K562 (cell line): ENCODE measurements at regions not wholly inside any gene's neighbourhood (a gene's known extent, or its start where the extent isn't known, plus 50 kb on each side); places are given as distances from the start of the nearest gene placed in this dataset.

Source experiments
- ATAC-seq: fragments of 200-7000 bp; cut with Tn5 transposase; 3 replicates; pipeline ENCODE4 v1.9.1; 2020; ENCODE audit warnings: moderate library complexity
- BruUV-seq: library from RNA; stranded (reverse); fragments of 400-500 nt; replicated peaks from 2 replicates; lab custom pipeline; 2021; lab: Mats Ljungman, UMichigan
- CTCF ChIA-PET: fragments of 300-600 bp; formaldehyde crosslinking; extraction: SDS; loops from one replicate; lab custom pipeline; 2021; ENCODE audit warnings: low intra/inter-chr PET ratio; lab: Yijun Ruan, JAX
- POLR2A ChIA-PET: fragments of 300-600, 350-650 bp; sonication (Branson Sonifier 250); formaldehyde crosslinking; extraction: SDS; loops from one replicate; lab custom pipeline; 2021; ENCODE audit warnings: antibody characterized with exemption, inconsistent platforms; lab: Yijun Ruan, JAX
- DNase-seq, 4 experiments: peaks; one replicate each; pipeline versions ENCODE4 v3.0.0 to v3.0.0-alpha.2; 2011 to 2018; ENCODE audit warnings: low spot score in 3 of 4, mixed read lengths in 3 of 4; ENCODE audit errors: extremely low read depth in 1 of 4
- FAIRE-seq: peaks from 2 replicates; lab custom pipeline; 2011; peaks lifted over from hg19 to GRCh38; lab: Jason Lieb, UNC
- H2AFZ ChIP-seq: 2 replicates; pipeline ENCODE4 v1.6.0; 2011; ENCODE audit warnings: low read depth, low read length, control low read depth, inconsistent platforms
- H3K27ac ChIP-seq: fragments of 200-600 bp; 3 replicates; pipeline ENCODE4 v1.8.0; 2011; ENCODE audit warnings: low read depth, mild to moderate bottlenecking, control low read depth, inconsistent platforms, low read length, moderate library complexity, mixed read lengths; ENCODE audit errors: extremely low read depth
- H3K27me3 ChIP-seq, 2 experiments: fragments of 300-600 bp in 1 of 2; 2 replicates in 1 of 2; 3 replicates in 1 of 2; pipeline versions ENCODE4 v1.6.0 to v1.8.0; 2011; ENCODE audit warnings: inconsistent platforms in 2 of 2, low read length in 2 of 2, mild to moderate bottlenecking in 1 of 2, mixed read lengths in 1 of 2, moderate library complexity in 1 of 2; ENCODE audit not compliant: control insufficient read depth in 2 of 2, insufficient read depth in 2 of 2
- H3K36me3 ChIP-seq: fragments of 300-600 bp; 3 replicates; pipeline ENCODE4 v1.8.0; 2011; ENCODE audit warnings: mild to moderate bottlenecking, low read length, inconsistent platforms; ENCODE audit not compliant: control insufficient read depth, insufficient read depth
- H3K4me1 ChIP-seq, 2 experiments: fragments of 200-600 bp in 1 of 2; replicated peaks in 1 of 2; 2 replicates in 1 of 2; 3 replicates in 1 of 2; pipeline versions ENCODE4 v1.5.1 to v1.8.0; 2011; ENCODE audit warnings: inconsistent platforms in 2 of 2, low read length in 2 of 2, mild to moderate bottlenecking in 1 of 2, mixed read lengths in 1 of 2, moderate library complexity in 1 of 2; ENCODE audit not compliant: control insufficient read depth in 2 of 2, insufficient read depth in 2 of 2
- H3K4me2 ChIP-seq: 2 replicates; pipeline ENCODE4 v1.6.1; 2011; ENCODE audit warnings: low read length, control low read depth, inconsistent platforms, mixed read lengths; ENCODE audit not compliant: insufficient read depth
- H3K4me3 ChIP-seq: fragments of 200-600 bp; sonication (generic), shearing (Covaris generic); 2 replicates; pipeline ENCODE4 v1.5.1; 2016; ENCODE audit warnings: control low read depth, inconsistent platforms
- H3K79me2 ChIP-seq: fragments of 200-600 bp; 3 replicates; pipeline ENCODE4 v1.8.0; 2011; ENCODE audit warnings: low read length, inconsistent platforms; ENCODE audit not compliant: control insufficient read depth, insufficient read depth
- H3K9ac ChIP-seq, 2 experiments: 2 replicates each; pipeline versions ENCODE4 v1.6.0 to v1.6.1; 2011; ENCODE audit warnings: low read depth in 2 of 2, low read length in 2 of 2, control low read depth in 1 of 2, inconsistent platforms in 1 of 2, mild to moderate bottlenecking in 1 of 2, mixed read lengths in 1 of 2; ENCODE audit not compliant: insufficient read depth in 1 of 2
- H3K9me1 ChIP-seq: one replicate; pipeline ENCODE4 v1.6.0; 2011; ENCODE audit warnings: inconsistent platforms, mild to moderate bottlenecking, low read length, moderate library complexity; ENCODE audit not compliant: control insufficient read depth, insufficient read depth
- H3K9me3 ChIP-seq: replicated peaks from 2 replicates; pipeline ENCODE4 v1.5.1; 2011; ENCODE audit warnings: low read depth, low read length, inconsistent platforms; ENCODE audit not compliant: control insufficient read depth, insufficient read depth
- H4K20me1 ChIP-seq: replicated peaks from 2 replicates; pipeline ENCODE4 v1.6.1; 2011; ENCODE audit warnings: low read length, inconsistent platforms, mixed read lengths; ENCODE audit not compliant: control insufficient read depth, insufficient read depth
- CBFA2T3 ChIP-seq: fragments of 450-650 bp; IDR thresholded peaks from 2 replicates; pipeline ENCODE4 v1.6.1; 2017
- CBX1 ChIP-seq: sonication (generic); IDR thresholded peaks from 2 replicates; pipeline ENCODE4 v1.6.1; 2016; ENCODE audit warnings: antibody characterized with exemption, low read depth, mild to moderate bottlenecking
- CHD4 ChIP-seq: fragments of 200-600 bp; sonication (generic); IDR thresholded peaks from 3 replicates; pipeline ENCODE4 v1.6.1; 2012; ENCODE audit warnings: low read depth, mild to moderate bottlenecking, mixed read lengths, low read length, inconsistent platforms; ENCODE audit not compliant: insufficient read depth, insufficient replicate concordance, poor library complexity, severe bottlenecking
- HDAC3 ChIP-seq: fragments of 450-650 bp; IDR thresholded peaks from 2 replicates; pipeline ENCODE4 v1.6.1; 2018; ENCODE audit warnings: borderline replicate concordance, mild to moderate bottlenecking, moderate library complexity; ENCODE audit not compliant: partially characterized antibody
- NFIC ChIP-seq: fragments of 450-650 bp; IDR thresholded peaks from 2 replicates; pipeline ENCODE4 v1.6.1; 2017; ENCODE audit warnings: mild to moderate bottlenecking, inconsistent platforms
- POLR2H ChIP-seq: IDR thresholded peaks from 2 replicates; pipeline ENCODE4 v1.6.1; 2016; ENCODE audit warnings: missing genetic modification characterization, low read depth, mild to moderate bottlenecking, control low read depth, missing compliant biosample characterization, moderate library complexity
- STAT5B ChIP-seq: fragments of 250-450 bp; sonication (Bioruptor Pico); IDR thresholded peaks from 2 replicates; pipeline ENCODE4 v1.8.0; 2021; ENCODE audit warnings: mild to moderate bottlenecking, inconsistent platforms
- XRCC4 ChIP-seq: IDR thresholded peaks from one replicate; pipeline ENCODE4 v1.6.1; 2011; ENCODE audit not compliant: insufficient read depth, insufficient read length; ENCODE audit errors: extremely low read depth
- ZNF316 ChIP-seq: fragments of 450-650 bp; IDR thresholded peaks from 2 replicates; pipeline ENCODE4 v1.6.1; 2016
- ZNF445 ChIP-seq: fragments of 250-450 bp; sonication (Bioruptor Pico); IDR thresholded peaks from 2 replicates; pipeline ENCODE4 v1.4.0; 2020; ENCODE audit warnings: low read depth, mild to moderate bottlenecking, moderate library complexity
- ZNF584 ChIP-seq: fragments of 200-800 bp; sonication (Bioruptor generic); IDR thresholded peaks from 2 replicates; pipeline ENCODE4 v1.6.1; 2016; ENCODE audit warnings: low read depth, mild to moderate bottlenecking, missing genetic modification characterization, missing compliant biosample characterization
- WGBS: fragments of 100-300 bp; shearing (Covaris generic); methylation state at CpG from one replicate; pipeline ENCODE4 v1.1.6; 2016; ENCODE audit warnings: low coverage, mixed read lengths; ENCODE audit not compliant: insufficient coverage; ENCODE audit errors: missing lambda C conversion rate; 5-methylcytosine and 5-hydroxymethylcytosine counted together
- in situ Hi-C: fragments of 300-500 bp; cut with MboI; formaldehyde crosslinking; loops from 4 replicates; pipeline ENCODE4 v1.15.0; 2018; ENCODE audit warnings: inconsistent platforms, mixed read lengths
- intact Hi-C: fragments of 100-400 bp; cut with micrococcal nuclease; formaldehyde crosslinking; loops from 2 replicates; pipeline ENCODE4 v1.14.2; 2022
- TF ChIP-seq, protein P1 (sequence below): fragments of 450-650 bp; formaldehyde crosslinking; conservative IDR thresholded peaks from 2 replicates; pipeline ENCODE4 v1.4.0; 2022; ENCODE audit warnings: mild to moderate bottlenecking, missing genetic modification characterization
- TF ChIP-seq, protein P2 (sequence below): sonication (generic); formaldehyde crosslinking; IDR thresholded peaks from 2 replicates; pipeline ENCODE4 v1.8.0; 2022; ENCODE audit warnings: mild to moderate bottlenecking, missing genetic modification reagents
- TF ChIP-seq, protein P3 (sequence below): sonication (generic); formaldehyde crosslinking; IDR thresholded peaks from 2 replicates; pipeline ENCODE4 v1.8.0; 2022; ENCODE audit warnings: mild to moderate bottlenecking, missing genetic modification reagents

DNA sequence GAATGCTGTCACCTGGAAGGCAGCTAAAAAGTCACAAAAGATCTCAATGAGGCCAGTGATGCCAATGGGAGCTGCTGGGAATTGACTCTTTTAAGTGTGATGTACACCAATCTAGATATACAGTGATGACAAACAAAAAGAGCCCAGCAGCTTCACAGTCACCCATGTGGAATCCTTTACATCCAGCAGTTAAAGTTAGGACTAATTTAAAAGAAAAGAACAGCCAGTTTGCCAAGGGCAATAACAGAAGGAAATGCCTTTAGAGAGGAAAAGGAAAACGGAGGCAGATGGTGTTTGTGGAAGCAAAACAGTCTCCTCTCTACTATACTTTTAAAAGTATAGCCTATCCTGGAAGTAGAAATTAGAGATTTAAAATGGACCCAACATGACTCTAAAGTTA is 873.5 kb downstream of the EPHA7 start (continued):
- TF ChIP-seq, protein P1, sequence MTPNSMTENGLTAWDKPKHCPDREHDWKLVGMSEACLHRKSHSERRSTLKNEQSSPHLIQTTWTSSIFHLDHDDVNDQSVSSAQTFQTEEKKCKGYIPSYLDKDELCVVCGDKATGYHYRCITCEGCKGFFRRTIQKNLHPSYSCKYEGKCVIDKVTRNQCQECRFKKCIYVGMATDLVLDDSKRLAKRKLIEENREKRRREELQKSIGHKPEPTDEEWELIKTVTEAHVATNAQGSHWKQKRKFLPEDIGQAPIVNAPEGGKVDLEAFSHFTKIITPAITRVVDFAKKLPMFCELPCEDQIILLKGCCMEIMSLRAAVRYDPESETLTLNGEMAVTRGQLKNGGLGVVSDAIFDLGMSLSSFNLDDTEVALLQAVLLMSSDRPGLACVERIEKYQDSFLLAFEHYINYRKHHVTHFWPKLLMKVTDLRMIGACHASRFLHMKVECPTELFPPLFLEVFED, result no peak
- TF ChIP-seq CBX1, result no peak

DNA sequence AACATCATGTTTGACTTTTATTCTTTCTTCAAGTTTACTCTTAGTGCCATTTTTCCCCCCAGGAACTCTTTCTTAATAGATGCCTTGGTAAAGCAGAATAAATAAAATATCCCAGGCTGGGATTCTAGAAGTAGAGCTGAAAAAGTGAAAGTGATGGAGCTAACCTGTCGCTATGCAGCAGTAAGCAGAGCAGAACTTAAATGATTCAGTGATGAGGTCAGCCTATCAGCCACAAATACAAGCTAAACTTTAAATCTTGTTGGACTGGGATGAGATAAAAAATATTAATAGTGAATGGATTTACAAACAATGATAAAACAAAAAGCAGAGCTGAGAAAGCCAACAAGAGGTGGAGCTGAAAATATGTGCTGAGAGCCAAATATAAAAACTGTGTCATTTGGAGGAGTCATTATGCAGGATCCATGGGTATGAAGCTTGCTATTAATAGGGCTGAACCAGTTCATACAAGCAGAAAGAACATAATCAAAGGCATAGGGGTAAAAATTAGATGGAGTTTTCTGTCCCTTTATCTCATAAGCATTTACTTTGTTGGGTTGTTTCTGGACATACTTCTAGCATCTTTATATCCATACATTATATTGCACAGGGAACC is 877.8 kb downstream of the EPHA7 start:
- POLR2A ChIA-PET, result no interaction called here
- BruUV-seq, result no TSS peak
- TF ChIP-seq STAT5B (CRISPR knock-in tag) (no peak), ZNF316 (no peak), HDAC3 (no peak), NFIC (no peak), CBX1 (no peak), ZNF584 (CRISPR knock-in tag) (no peak), CHD4 (no peak), POLR2H (tag) (no peak), ZNF445 (CRISPR knock-in tag) (no peak), CBFA2T3 (no peak), XRCC4 (no peak)
- TF ChIP-seq, protein P2, sequence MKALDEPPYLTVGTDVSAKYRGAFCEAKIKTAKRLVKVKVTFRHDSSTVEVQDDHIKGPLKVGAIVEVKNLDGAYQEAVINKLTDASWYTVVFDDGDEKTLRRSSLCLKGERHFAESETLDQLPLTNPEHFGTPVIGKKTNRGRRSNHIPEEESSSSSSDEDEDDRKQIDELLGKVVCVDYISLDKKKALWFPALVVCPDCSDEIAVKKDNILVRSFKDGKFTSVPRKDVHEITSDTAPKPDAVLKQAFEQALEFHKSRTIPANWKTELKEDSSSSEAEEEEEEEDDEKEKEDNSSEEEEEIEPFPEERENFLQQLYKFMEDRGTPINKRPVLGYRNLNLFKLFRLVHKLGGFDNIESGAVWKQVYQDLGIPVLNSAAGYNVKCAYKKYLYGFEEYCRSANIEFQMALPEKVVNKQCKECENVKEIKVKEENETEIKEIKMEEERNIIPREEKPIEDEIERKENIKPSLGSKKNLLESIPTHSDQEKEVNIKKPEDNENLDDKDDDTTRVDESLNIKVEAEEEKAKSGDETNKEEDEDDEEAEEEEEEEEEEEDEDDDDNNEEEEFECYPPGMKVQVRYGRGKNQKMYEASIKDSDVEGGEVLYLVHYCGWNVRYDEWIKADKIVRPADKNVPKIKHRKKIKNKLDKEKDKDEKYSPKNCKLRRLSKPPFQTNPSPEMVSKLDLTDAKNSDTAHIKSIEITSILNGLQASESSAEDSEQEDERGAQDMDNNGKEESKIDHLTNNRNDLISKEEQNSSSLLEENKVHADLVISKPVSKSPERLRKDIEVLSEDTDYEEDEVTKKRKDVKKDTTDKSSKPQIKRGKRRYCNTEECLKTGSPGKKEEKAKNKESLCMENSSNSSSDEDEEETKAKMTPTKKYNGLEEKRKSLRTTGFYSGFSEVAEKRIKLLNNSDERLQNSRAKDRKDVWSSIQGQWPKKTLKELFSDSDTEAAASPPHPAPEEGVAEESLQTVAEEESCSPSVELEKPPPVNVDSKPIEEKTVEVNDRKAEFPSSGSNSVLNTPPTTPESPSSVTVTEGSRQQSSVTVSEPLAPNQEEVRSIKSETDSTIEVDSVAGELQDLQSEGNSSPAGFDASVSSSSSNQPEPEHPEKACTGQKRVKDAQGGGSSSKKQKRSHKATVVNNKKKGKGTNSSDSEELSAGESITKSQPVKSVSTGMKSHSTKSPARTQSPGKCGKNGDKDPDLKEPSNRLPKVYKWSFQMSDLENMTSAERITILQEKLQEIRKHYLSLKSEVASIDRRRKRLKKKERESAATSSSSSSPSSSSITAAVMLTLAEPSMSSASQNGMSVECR (CRISPR knock-in tag), result no peak
- TF ChIP-seq, protein P3, sequence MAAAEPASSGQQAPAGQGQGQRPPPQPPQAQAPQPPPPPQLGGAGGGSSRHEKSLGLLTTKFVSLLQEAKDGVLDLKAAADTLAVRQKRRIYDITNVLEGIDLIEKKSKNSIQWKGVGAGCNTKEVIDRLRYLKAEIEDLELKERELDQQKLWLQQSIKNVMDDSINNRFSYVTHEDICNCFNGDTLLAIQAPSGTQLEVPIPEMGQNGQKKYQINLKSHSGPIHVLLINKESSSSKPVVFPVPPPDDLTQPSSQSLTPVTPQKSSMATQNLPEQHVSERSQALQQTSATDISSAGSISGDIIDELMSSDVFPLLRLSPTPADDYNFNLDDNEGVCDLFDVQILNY (CRISPR knock-in tag), result no peak

More for the DNA sequence above, 877.8 kb downstream of the EPHA7 start:
- Histone ChIP-seq H3K27ac (no peak overlapping the region), H3K4me2 (no peak overlapping the region), H3K9me1 (no peaks in the 10 kb centered on the region), H3K4me3 (no peak overlapping the region), H3K79me2 (no peaks in the 10 kb centered on the region), H3K27me3 (no peaks in the 10 kb centered on the region), H3K4me1 (no peaks in the 10 kb centered on the region), H3K36me3 (no peaks in the 10 kb centered on the region), H2AFZ (no peak overlapping the region), H3K9ac (no peak overlapping the region), H3K9me3 (no peaks in the 10 kb centered on the region), H4K20me1 (no peaks in the 10 kb centered on the region)
- FAIRE-seq (no peak), DNase-seq (no peak), ATAC-seq (no peak)
- WGBS, result 0% methylated on average over 1 of the region's 1 CpG
- CTCF ChIA-PET, result no interaction called here
- in situ Hi-C loops, result no loop called here
- intact Hi-C loops, result no loop called here
